ENCODE measurements at regions not wholly inside any gene's neighbourhood (a gene's known extent, or its start where the extent isn't known, plus 50 kb on each side); places are given as distances from the start of the nearest gene placed in this dataset.

GRCh38 chr17:71330099-71330375, 790.8 kb upstream of the SOX9 start:
- no peak for DNase-seq

GRCh38 chr17:71331754-71332325, 789.0 kb upstream of the SOX9 start:
- DNase-seq = no peak

GRCh38 chr17:71334048-71334751, 786.6 kb upstream of the SOX9 start:
- DNase-seq = no peak

- DNase-seq = no peak
These were observed 785.6 kb upstream of the SOX9 start for GRCh38 chr17:71335212-71335611.

GRCh38 chr17:71337938-71338337, 782.9 kb upstream of the SOX9 start:
- DNase-seq = no peak

- no peak for DNase-seq
These were observed 782.4 kb upstream of the SOX9 start for GRCh38 chr17:71338396-71338795.

- no peak for DNase-seq
These were observed 781.6 kb upstream of the SOX9 start for GRCh38 chr17:71339206-71339605.

GRCh38 chr17:71342737-71343136, 778.1 kb upstream of the SOX9 start:
- DNase-seq = no peak

GRCh38 chr17:71349908-71350600, 770.8 kb upstream of the SOX9 start:
- DNase-seq = no peak

GRCh38 chr17:71360301-71360700, 760.5 kb upstream of the SOX9 start:
- DNase-seq = no peak

- no peak for DNase-seq
These were observed 759.0 kb upstream of the SOX9 start for GRCh38 chr17:71361656-71362450.

- no peak for DNase-seq
These were observed 757.2 kb upstream of the SOX9 start for GRCh38 chr17:71363661-71364060.

- DNase-seq = no peak
These were observed 749.0 kb upstream of the SOX9 start for GRCh38 chr17:71371809-71372208.

GRCh38 chr17:71375948-71376347, 744.9 kb upstream of the SOX9 start:
- no peak for DNase-seq

- no peak for DNase-seq
These were observed 743.9 kb upstream of the SOX9 start for GRCh38 chr17:71376933-71377332.

GRCh38 chr17:71378036-71378435, 742.8 kb upstream of the SOX9 start:
- no peak for DNase-seq

- no peak for DNase-seq
These were observed 742.1 kb upstream of the SOX9 start for GRCh38 chr17:71378741-71379140.

GRCh38 chr17:71379512-71379911, 741.3 kb upstream of the SOX9 start:
- no peak for DNase-seq

GRCh38 chr17:71380535-71380934, 740.3 kb upstream of the SOX9 start:
- no peak for DNase-seq

GRCh38 chr17:71380936-71381335, 739.9 kb upstream of the SOX9 start:
- DNase-seq = no peak

GRCh38 chr17:71383091-71383490, 737.7 kb upstream of the SOX9 start:
- DNase-seq = peak; percentile 36

GRCh38 chr17:71387456-71387855, 733.4 kb upstream of the SOX9 start:
- DNase-seq = no peak

Measured in muscle of arm (tissue), 1 donor.